HUDEP-2 (cell line): ENCODE measurements at regions not wholly inside any gene's neighbourhood (a gene's known extent, or its start where the extent isn't known, plus 50 kb on each side); places are given as distances from the start of the nearest gene placed in this dataset.
"Not testable (repeated sequence)": the region's sequence is repeated elsewhere in the genome, so short reads cannot be mapped to it uniquely, and the experiment has no call there.

Experiments
- DNase-seq, 76 experiments: peaks; one replicate each; lab custom pipeline; 2025; ENCODE audit not compliant: unreplicated experiment in 76 of 76; lab: John Stamatoyannopoulos, UW

DNA sequence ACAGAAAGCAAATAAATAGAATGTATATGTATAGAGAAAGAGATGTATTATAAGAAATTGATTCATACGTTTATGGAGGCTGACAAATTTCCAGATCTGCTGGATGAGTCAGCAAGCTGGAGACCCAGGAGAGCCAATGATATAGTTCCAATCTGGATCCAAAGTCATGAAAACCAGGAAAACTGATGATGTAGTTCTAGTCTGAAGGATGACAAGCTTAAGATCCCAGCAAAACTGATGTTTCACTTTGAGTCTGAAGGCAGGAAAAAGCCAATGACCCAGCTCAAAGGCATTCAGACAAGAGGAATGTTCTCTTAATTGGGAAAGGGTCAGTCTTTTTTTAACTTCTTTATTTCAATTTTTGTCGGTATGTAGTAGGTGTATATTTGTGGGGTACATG is 102.6 kb downstream of the LHFPL1 start:
- DNase-seq = no peak

- no peak for DNase-seq
Measured at GRCh38 chrX:112571388-112571787, 108.3 kb downstream of the LHFPL1 start.

- DNase-seq = no peak
Measured at GRCh38 chrX:112555831-112556230, 123.9 kb downstream of the LHFPL1 start.

DNA sequence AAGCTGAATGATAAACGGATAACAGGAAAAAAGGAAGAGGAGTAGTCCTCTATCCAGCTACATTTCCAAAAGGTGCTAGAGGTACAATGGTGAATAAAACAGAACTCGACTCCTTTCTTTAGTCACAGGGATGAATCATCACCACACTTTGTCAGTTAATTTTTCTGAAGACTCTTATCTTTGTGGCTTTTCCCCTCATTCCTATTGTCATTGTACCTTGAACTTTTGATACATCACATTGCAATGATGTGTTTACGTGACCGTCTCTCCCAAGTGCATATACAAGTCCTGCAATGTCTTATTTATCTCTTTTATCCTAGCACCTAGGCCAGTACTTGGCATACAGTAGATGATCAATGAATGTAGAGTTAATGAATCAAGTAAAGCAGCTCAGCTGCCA is 134.7 kb downstream of the LHFPL1 start:
- no peak for DNase-seq

GRCh38 chrX:112536544-112536943 is 143.2 kb downstream of the LHFPL1 start:
- no peak for DNase-seq

DNA sequence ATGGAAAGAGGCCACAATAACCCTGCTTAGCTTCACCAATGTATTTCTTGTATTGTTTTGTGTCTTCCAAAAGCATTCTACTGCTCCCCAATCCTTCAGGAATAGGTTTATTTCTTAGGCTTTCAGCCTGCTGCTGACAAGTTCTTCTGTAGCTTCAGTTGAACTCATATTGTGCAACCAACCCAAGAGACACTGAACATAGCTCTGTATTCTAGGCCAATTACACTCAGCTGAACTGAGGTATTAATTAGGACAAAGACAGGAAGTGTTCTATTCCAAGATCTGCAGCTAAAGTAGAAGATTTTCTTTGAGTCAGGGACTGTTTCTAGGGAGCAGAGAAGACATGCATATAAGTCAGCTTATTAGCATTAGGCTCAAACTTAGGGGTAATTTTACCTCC is 151.8 kb downstream of the LHFPL1 start:
- no peak for DNase-seq

GRCh38 chrX:112521676-112522075 is 158.1 kb downstream of the LHFPL1 start:
- DNase-seq = no peak

DNA sequence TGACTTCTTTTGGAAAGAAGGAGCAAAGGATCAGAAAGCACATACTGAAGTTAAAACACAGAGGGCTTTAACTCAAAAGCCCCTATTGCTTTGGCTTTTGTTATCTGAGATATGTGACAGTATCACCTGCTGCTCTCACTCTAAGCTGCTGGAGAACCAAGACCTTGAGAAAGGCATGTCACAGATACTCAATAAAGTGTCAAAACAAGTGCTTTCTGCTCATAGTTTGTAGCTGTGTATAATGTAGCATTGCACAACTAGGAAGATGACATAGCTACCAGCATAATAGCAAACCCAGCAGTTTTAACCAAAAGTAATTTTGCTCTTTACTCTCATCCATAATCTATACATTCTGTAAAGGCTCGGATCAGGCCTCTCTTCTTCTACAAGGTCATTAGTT is 159.6 kb downstream of the LHFPL1 start:
- DNase-seq = no peak

DNA sequence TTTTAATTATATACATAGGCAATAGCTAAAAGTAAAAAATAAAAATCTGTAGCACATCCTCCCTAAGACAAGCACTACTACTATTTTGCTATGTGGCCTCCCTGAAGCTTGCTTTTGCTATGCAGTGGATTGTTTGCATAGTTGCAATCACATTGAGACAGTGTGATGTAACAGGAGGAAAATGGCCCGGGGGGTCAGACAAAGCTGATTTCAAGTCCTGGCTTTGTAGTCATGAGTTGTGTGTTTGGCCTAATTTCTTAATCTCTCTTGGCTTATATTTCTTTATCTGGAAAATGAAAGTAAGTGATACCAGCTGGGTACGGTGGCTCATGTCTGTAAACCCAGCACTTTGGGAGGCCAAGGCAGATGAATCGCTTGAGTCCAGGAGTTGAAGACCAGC is 166.6 kb downstream of the LHFPL1 start:
- no peak for DNase-seq

DNA sequence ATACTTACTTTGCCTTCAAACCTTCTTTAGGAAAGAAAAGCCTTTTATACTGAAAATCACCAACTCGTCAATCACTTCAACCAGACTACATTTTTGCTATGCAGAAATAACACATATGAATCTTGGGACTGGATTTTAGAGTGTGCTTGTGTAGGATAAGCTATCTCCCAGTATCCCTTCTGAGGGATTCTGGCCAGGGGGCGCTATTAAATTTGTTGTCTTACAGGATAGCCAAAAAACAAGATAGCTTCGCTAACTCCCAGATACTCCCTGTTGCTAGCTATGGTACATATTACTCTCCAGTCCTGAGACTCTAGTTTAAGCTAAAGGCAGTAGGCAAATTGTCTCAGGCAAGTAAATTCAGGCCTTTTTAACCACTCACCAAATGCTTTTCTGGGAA is 167.2 kb downstream of the LHFPL1 start:
- DNase-seq = peak in 3 of 76 experiments; percentile 0

DNA sequence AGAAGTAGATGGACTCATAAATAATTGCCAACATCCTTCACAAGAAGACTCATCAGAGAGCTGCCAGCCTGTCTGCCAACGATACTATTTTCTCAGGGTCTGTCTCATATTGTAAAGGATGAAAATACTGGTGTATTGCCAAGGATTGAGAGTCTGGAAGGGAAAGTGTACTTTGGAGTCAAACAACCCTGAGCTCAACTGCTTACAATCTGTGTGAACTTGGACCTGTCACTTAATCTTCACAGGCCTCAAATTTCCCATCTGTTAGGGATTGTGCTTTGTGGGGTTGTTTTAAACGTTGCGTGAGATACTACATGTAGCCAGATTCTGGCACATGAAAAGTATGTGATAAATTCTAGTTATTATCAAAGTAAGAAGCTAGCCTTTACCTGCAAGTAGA is 169.1 kb downstream of the LHFPL1 start:
- no peak for DNase-seq

GRCh38 chrX:112477653-112478052 is 202.1 kb downstream of the LHFPL1 start:
- no peak for DNase-seq

- DNase-seq = no peak
Measured at GRCh38 chrX:112473654-112474053, 206.1 kb downstream of the LHFPL1 start.

DNA sequence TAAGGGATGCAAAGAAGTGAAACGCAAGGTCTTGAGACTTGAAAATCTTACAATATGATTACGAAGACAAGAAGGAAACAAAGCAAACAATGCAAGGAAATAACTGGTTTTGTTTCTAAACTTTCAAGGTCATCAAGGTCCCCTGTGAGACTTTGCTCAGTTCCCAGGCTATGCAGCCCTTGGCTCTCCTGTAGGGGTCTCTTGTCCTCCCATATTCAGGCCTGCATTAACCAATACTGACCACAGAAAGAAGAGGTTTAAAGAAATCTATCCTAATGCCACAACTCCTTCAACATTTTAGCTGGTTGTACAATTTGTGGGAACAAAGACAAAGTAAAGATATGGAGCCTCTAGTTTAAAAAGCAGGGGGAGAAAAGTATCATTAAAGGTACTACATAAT is 209.2 kb downstream of the LHFPL1 start:
- no peak for DNase-seq

DNA sequence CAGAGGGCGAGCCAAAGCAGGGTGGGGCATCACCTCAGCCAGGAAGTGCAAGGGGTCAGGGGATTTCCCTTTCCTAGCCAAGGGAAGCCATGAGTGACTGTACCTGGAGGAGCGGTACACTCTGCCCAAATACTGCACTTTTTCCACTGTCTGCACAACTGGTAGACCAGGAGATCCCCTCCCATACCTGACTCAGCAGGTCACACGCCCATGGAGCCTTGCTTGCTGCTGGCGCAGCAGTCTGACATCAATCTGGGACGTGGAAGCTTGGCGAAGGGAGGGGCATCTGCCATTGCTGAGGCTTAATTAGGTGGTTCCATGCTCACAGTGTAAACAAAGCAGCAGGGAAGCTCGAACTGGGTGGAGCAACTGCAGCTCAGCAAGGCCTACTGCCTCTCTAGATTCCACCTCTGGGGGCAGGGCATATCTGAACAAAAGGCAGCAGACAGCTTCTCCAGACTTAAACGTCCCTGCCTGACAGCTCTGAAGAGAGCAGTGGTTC is 217.7 kb downstream of the LHFPL1 start:
- DNase-seq = not testable (repeated sequence)

DNA sequence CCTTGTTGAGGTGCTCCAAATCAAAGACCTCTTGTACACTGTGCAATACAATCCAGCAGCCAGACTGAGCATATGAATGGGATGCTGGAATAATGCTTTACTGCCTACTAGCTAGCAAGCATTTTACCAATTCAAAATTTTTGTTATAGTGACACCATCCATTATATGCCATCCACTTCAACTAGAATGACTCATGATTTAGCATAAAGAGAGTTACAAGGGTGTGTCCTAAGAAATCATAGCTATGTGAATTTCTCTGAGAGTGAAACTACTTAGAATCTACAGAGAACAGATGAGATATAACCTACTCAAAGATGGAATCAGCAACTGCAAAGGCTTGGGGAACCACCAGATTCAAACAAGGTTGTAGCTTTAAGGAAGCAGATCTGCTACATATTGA is 221.9 kb downstream of the LHFPL1 start:
- DNase-seq = no peak

DNA sequence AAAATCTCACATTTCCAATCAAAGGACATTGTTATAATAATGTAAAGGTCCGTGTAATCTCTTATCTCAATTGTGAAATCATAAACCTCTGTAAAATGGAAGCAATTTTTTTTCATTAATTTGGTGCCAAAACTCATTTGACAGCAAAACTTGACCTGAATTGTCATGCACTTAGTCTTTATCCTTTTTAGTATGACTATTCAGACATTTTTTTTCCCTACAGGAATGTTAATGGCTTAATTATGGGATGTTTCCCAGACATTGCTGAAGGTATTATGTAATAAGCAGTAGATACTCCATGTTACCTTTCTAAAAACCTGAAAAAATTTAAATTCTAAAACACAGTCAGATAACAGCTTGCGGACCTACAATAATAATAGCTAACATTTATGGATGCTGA is 228.9 kb downstream of the LHFPL1 start:
- DNase-seq = no peak

DNA sequence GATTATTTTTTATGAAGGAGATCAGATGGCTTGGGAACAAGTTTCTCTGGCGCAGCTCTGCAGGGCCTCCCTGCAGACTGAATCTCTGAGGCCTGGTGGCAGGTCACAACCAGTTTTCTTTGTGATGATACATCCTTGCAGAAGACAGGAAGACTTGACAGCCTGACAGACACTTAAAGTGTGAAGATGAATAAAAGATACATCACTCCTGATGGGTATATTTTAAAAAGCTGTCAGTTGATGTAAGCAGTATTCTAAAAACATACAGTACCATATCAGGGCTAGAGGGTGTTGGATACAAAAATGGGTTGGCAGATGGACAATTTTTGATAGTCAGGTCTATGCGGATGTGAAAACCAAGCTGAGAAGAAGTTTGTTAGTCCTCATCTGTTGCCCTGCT is 239.5 kb downstream of the LHFPL1 start:
- peak in 1 of 76 experiments; percentile 0 for DNase-seq

DNA sequence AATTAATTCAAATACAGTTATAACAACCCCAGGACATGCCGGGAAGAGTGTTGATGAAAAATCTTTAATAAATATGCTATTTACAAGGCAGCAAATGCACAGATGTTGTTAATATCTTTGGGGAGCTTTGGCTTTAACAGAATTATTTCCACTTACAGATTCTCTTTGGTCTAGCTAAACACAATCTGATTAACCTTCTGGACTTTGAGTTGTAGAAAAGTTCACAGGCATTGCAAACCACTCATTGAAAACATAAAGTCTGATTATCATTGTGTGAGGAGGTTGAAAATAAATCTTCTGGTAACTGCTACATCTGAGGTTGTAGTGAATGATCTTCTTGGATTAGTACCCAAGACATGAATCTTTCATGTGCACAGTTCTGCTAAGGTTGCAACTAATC is 255.6 kb downstream of the LHFPL1 start:
- DNase-seq = no peak

DNA sequence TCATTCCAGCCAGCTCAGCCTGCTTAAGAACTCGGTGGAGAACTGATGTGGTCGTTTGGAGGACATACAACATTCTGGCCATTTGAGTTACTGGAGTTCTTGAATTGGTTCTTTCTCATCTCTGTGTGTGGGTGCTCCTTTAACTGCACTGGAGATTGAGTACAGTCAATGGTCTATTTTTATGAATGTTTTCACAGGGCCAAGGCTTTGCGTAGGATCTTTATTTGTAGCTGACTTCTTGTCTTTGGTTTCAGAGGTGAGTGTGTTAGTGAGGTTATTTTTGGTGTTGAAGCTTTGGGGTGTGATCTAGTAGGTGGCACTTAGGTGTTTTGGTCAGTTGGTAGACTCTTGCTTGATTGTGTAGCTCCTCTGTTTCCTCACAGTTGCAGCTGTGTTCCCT is 288.4 kb downstream of the LHFPL1 start:
- no peak for DNase-seq

- not testable (repeated sequence) for DNase-seq
Measured at GRCh38 chrX:112381649-112382298, 298.0 kb downstream of the LHFPL1 start.

- no peak for DNase-seq
Measured at GRCh38 chrX:112380541-112381278, 298.1 kb upstream of the TRPC5 start.
